GM21528 (cell line): ENCODE measurements at regions not wholly inside any gene's neighbourhood (a gene's known extent, or its start where the extent isn't known, plus 50 kb on each side); places are given as distances from the start of the nearest gene placed in this dataset.

Source experiments
- ATAC-seq: cut with Tn5 transposase; IDR thresholded peaks from one replicate; pipeline ENCODE4 v1.9.1; 2021; ENCODE audit warnings: mild to moderate bottlenecking, moderate library complexity; ENCODE audit not compliant: unreplicated experiment, low FRiP score

DNA sequence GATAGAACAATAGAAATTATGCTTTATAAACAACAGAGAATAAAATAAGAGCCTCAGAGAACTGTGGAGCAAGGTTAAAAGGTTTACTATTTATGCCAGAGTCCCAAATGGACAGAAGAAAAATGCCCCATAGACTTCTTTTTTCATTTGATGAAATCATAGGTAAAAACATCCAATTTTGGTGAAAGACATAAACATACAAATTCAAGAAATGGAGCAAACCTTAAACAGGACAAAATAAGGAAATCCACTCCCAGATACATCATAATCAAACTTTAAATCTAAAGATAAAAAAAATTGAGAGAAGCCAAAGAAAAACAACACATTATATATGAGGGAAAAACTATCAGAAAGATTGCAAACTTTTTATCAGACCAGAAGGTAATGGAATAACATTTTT, 182.8 kb downstream of the GADD45G start:
- no peak for ATAC-seq

DNA sequence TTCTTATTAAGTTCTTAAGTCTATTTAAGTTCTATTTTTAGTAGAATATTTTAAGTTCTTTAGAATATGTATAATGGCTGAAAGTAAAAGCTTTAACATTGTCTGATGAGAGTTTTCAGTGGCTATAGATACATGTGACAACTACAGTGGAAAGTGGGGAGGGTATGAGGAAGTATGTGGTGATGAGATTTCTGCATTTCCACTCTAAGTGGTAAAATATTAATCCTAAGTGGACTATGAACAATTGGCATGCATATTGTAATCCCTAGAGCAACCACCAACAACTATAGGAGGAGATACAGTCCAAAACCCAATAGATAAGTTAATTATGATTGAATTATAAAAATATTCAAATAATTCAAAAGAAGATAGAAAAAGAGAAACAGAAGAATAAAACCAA, 183.6 kb downstream of the GADD45G start:
- ATAC-seq: no peak

DNA sequence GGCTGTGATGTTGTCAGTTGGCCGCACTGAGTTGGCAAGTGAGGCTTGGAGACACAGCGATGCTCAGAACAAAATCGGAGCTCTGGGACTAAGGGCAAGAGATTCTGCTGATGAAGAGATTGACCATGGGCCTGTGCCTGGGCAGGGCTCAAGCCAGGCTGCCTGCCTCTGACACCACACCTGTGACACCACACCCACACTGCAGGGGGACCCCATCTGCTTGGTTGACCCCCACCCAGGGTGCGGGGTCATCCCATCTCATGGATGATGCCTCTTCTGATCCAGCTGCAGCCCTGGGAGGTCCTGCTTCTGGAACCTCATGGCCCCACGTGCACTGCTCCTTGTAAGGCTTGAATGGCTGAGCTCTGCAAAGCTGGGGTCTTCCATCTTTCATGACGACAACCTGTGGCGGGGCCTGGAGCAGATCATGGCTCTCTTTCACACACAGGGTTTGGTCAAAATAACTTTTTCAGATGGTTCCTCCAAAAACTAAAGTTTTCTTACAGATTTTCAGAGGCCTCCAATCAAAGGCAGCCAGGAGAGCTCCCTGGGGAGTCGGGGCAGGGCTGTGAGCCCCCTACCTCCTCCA, 185.2 kb downstream of the GADD45G start:
- ATAC-seq: no peak

DNA sequence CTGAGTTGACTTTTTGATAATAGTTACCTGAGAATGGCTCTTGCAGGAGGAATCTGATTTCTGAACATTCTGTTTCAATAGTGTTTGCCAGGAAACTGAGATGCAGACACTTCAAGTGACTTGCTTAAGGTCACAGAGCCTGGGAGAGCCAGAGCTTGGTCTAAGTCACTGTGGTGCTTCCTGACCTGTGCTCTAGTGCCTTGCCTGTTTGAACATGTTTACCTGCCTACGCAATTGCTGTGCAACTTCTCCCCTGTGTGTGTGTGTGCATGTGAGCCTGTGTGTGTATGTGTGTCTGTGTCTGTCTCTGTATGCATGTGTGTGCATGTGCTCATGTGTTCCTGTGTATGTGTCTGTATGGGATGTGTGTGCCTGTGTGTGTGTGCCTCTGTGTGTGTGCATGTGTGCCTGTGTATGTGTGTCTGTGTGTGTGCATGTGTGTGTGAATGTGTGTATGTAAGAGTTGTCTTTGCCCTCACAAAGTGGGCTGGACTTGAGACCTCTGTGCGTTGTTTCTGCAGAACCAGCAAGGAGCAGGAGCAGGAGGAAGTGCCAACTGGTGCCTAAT, 185.8 kb downstream of the GADD45G start:
- no peak for ATAC-seq

DNA sequence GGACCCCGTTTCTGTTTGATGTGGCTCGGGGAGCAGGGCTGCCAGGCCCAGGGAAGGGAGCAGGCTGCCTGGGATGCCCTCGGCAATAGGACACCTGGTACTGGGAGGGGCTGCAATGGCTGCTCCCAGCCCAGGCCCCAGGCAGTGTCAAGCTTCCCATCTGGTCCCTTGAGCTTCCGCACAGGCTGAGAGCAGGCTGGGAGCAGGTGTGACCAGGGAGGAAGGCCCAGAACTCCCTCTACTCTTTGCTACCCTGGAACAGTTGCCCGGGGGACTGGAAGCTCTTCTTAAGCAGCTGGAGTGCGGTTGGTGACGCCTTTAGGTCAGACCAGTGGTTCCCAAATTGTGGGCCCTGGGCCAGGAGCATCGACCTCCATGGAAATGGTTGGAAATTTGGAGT, 186.9 kb downstream of the GADD45G start:
- no peak for ATAC-seq

DNA sequence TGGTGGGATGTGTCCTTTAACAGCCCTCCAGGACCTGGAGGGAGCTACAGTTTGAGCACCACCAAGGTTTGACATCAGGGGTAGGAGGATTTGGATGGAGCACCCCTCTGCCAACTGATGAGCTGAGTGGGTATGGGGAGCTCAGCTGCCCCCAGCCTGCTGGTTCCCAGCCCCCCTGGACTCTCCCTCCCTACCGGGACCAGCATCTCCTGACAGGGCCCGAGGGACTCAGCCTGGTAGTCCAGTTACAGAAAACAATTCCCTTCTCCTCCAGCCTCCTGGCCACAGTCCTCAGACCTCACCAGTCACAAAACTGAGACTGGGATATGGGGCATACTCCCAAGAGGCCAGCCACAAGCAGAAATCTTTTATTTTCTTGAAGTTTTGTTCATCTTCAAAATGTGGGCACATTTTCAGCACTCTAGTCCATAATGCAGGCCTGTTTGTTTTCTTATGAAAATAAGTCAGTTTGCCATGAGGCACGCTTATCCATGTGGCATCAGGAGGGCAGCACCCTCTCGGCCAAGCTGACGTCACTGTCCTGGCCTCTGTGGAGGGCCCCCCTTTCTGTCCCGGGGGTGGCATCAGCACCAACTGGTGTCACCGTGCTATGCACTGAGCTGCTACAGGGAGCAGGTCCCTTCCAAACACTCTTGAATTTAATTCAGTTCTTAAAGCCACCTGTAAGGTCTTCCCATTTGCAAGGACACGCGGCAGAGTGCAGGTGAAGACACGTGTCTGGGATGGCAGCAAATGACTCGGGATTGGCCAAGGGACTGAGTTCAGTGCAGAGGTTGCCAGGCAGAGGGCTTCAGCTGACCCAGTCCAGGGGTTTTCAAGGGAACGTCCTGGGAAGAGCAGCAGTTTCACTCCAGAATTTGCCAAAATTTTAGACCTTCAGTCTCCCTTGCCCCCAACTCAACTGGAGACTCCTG, 187.6 kb downstream of the GADD45G start:
- no peak for ATAC-seq

DNA sequence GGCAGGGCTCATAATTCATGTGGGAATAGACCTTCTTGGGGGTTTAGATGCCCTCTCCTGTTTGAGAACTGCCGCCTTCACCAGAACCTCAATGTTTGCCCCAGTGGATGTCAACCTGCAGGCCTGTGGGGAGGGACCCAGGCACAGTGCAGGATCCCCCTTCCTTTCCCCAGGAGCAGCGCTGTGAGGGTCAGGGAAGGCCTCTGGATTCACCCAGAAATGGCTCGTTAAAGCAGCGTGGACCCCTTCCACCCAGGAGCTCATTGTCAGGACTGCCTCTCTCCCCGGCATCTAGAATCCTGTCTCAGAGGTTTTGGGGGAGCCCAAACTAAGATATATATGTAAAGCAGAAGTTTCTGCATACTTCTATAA, 188.3 kb downstream of the GADD45G start:
- no peak for ATAC-seq

DNA sequence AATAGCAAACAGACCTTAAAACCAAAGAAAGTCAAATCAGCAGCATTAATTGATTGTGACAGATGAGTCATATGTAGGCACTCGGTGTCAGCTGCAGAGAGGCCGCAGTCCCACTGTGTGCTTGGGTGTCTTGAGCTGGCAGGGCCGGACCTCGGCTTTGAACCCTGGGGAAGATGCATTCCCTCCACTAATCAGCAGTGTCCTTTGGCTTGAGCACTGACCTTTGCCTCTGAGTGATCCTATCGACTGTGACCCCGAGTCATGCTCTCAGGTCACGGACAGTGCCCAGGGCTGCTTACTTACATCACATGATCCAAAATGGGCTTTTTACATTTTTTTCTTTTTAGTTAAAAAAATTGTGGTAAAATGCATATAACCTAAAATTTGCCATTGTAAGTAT, 188.7 kb downstream of the GADD45G start:
- ATAC-seq: no peak

DNA sequence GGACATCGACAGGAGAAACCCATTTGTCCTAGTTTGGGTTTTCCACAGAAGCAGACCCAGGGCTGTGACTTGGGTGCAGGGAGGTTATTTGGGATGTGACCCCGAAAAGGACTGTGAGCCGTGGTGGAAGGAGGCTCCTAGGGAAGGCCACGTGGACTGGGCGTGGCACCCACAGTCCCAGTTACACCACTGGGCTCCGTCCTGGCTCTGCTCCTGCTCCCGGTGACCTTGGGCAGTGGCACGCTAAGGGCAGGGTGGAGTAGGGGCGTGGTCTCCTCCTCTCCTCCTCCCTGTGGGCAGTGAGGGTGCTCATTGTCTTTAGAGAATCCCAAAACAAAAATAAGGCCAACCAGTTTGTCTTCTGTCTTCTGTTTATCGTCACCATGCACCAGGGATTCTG, 190.1 kb downstream of the GADD45G start:
- no peak for ATAC-seq

DNA sequence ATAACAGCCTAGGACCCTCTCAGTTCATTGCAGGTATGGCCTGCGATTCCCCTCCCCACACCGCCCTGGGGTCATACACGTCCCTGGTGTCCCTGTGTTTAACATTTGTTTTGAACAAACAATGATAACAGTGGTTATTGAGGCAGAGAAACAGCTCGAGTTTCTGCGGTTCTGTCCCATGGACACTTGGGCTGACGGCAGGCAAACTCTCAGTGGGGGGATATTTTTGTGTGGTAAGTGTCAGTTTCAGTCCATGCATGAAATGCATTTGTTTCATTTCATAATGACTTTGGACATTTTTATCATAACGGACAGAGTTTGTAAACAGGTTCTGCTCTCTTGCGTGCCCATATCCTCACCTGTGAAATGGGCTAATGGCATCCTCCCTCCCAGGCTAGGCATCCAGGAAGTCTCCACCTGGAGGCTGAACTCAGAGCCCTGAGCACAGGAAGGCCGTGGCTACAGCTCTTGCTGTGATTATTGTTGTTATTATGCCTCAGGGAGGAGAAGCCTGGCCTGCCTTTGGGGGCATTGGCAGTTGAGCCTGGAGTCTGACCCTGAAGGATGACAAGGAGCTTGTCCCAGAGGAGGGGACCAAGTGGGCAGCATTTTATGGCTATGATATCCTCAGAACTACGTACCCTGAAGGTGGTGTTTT, 190.9 kb downstream of the GADD45G start:
- ATAC-seq: no peak

DNA sequence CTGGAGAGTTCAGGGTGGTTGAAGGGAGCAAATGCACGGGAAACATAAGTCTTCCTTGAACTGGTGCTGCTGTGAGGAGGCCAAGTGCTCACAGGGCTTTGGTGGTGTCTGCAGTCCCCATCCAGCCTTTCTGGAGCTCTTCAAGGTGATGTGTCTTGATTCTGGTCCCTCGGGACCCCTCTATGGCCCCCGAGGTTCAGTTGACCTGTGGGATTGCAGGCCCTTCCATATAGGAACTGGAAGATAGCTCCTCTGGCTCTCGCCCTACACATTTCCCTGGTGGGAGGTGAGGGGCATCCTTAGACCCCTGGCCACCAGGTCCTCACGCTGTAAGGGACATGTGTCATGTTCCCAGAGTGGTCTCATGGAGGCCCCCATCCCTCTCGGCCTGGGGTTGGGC, 191.8 kb downstream of the GADD45G start:
- no peak for ATAC-seq

DNA sequence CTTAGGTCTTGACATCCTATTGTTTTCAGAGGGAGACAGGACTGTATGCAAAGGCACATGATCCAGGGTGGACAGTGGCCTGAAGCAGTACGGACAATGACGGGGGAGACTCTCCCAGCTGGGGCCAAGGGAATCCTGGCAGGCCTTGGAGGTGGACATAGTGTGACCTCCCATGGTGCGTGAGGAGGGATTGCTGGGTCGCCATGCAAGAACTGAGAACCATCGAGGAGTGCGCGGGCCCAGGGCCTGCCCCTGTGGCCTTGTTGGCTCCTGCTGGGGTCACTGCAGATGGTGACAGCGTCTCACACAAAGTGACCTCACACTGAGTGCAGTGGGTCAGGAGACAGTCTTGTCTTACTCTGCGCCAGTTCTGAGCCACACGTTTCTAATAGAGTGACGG, 192.4 kb downstream of the GADD45G start:
- ATAC-seq: no peak

DNA sequence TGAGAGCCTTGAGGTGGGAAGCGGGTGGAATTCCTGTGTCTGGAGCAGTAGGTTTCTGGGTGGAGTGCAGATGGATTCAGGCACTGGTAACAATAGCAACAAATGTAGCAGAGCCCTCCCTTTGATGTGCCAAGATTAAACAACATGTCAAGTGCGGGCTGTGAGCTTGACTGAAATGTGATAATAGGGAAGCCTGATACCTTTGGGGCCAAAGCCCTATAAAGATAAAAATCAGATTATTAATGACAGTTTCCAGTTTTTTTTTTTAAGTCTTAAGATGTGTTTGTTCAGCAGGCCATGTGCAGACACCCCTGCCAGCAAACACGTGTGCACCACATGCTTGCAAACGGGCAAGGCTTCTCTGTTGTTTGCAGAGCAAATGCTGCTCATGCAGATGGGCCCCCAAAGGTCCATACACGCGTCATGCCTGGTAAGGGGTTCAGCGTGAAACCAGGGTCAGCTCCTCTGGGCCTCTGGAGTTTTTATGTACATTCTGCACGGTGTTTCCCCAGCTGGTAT, 193.2 kb downstream of the GADD45G start:
- ATAC-seq: no peak

DNA sequence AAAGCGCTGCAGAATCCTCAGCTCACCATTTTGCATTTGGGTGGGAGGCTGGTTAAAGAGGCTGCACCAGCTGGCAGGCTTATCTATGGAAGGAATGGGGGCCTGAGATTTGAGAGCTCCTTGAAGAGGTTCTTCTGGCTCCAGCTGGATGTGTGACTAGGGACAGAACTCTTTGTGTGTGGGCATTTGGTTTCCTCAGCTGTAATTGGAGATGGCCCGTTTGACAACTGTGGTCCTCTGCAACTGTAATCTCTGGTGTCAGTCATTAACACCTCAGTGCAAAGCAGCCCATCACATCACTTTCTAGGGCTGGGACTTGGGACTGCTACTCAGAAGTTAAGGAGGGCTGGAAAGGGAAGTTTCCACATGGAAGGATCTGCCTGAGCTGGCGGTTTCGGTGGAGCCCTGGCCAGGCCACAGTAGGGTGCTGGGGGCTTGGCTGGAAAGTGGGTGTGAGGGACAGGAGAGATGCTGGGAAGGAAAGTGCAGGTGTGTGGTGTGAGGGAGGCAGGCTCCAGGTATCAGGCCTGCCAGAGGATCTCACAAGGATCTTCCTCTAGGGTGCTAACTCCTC, 193.8 kb downstream of the GADD45G start:
- no peak for ATAC-seq

DNA sequence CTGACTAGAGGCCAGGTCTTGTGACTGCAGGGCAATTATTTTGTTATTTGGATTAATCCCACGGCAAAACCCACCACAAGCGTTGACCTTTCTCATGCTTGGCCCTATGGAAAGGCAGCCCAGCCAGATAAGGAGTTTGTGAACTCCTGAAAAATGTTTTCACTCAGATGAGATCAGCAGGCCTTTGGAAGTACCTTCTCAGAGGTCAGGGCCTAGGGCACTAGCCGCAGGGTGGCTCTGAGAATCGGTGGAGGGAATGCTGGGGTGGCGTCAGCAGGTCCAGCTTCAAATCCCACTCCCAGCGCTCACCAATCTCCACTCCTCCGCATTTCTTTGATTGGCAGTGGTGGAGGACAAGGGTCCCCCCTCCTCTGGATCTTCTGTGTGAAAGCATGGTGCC, 194.4 kb downstream of the GADD45G start:
- ATAC-seq: no peak

DNA sequence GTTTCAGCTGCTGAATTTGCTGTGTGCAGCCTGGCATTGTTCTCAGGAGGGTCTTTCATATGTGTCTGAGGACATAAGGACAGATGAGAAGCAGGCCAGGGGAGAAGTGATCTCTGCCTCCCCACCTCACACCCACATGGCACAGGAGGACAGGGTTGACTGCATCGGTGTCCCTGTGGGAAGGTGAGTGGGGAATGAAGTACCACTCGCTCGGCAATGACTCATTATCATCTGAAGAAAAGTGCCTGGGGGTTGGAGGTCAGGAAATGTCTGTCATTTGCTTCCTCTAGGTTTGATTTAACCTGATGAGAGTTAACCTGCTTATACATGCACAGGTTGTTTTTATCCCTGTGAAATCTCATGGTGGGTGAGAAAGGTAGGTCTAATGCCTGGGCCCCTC, 195.0 kb downstream of the GADD45G start:
- no peak for ATAC-seq

DNA sequence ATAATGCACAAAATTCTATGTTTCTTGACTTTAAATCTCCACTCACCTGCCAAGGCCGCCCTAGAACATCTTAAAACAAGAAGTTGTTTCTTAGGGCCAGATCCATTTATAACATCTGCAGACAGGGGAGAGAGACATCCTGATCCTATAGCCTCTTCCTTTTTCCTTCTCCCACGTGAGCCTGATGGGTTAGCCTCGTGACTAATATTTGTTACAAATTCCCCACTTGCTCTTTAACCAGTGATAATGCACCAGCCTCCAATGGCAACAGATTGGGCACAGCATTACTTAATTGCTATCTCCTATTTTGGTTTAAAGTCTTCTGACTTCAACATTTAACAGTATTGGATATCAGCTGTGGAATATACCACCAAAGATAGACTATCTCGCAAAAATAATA, 196.5 kb downstream of the GADD45G start:
- ATAC-seq: no peak

DNA sequence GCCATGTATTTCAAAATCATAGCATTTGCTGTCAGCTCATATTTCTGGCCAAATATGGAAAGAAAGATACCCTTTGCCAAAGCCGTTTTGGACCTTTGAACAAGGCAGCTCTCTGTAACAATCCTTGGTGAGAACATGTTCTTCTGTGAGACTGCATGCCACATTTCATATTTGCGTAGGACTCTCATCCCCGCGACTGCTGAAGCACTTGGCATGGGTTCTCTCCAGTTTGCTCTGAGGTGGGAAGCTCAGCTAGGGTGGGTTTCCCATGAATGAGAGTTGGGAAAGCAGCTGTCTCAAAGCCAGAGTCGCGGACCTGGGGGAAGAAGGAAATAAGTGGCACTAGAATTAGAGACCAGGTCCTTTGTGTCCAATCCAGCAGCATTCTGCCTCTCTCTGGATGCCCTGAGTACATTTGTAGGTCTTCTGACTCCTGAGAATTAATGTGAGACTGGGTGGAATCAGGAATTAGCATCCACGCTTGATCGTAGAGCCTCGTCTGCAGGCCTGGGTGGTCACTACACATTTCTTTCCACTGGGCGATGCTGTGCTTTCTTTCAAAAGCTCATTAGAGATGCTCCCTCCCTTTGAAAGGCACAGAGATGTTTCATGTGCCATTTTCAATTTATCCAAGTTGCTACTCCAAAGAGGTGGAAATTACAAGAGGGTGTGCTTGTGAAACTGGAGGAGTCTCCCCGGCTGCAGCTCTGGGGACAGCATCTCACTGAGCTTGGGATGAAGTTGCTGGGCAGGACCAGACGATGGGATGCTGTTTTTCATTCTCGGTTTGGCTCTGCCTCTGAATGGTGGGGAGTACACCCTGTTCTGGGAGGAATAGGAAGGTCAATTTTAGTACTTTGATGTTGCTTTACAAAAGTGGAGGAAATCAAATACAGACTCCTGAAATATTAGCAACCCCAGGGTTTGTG, 197.2 kb downstream of the GADD45G start:
- ATAC-seq: no peak

DNA sequence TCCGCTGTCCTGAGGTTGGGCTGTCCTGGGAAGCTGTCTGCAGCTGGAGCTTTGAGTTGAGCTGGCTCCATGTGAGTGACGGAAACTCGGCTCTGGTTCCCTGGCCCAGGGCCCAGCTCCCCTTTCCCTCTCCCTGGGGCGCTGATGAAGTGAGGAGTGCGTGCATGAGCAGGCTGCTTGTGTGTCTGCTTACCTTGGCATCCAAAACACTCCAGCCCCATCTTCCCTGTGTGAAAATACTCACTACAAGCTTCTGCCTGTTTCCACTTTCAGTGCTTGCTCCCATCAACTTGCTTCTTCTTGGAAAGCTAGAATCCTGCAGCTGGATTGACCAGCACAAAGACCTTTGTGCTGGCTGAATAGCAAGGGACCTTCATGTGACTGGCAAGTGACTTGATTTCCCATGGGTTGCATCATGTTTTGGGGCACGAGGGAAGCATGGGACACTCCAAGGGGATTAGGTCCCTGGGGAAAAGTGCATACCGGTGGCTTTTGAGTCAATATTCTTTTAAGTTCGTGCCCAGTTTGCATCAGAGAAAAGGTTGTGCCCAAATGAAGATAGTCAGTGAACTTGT, 198.1 kb downstream of the GADD45G start:
- no peak for ATAC-seq
